ENCODE measurements at regions not wholly inside any gene's neighbourhood (a gene's known extent, or its start where the extent isn't known, plus 50 kb on each side); places are given as distances from the start of the nearest gene placed in this dataset.
A peak's percentile ranks its signal among the peaks of the same experiment; 100 is the strongest.

GRCh38 chr7:41882745-41883420, 180.0 kb upstream of the INHBA start:
- no peaks in the 10 kb centered on the region for H3K9me3 Mint-ChIP-seq (ENCODE audit: low read depth)
- H3K4me3 Mint-ChIP-seq (ENCODE audit: unreplicated experiment): no peak overlapping the region
- no peak for DNase-seq (ENCODE audit: low spot score)
- H3K4me1 Mint-ChIP-seq (ENCODE audit: low read depth): peaks cover 80% of the 10 kb centered on the region
- TF ChIP-seq, protein P1, sequence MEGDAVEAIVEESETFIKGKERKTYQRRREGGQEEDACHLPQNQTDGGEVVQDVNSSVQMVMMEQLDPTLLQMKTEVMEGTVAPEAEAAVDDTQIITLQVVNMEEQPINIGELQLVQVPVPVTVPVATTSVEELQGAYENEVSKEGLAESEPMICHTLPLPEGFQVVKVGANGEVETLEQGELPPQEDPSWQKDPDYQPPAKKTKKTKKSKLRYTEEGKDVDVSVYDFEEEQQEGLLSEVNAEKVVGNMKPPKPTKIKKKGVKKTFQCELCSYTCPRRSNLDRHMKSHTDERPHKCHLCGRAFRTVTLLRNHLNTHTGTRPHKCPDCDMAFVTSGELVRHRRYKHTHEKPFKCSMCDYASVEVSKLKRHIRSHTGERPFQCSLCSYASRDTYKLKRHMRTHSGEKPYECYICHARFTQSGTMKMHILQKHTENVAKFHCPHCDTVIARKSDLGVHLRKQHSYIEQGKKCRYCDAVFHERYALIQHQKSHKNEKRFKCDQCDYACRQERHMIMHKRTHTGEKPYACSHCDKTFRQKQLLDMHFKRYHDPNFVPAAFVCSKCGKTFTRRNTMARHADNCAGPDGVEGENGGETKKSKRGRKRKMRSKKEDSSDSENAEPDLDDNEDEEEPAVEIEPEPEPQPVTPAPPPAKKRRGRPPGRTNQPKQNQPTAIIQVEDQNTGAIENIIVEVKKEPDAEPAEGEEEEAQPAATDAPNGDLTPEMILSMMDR (IDR thresholded peaks at IDR 0.05): no peak
- no peaks in the 10 kb centered on the region for H3K36me3 Mint-ChIP-seq (ENCODE audit: low read depth)
- no peaks in the 10 kb centered on the region for H3K27me3 Mint-ChIP-seq (ENCODE audit: low read depth)
- H3K27ac Mint-ChIP-seq (ENCODE audit: unreplicated experiment): no peak overlapping the region

DNA sequence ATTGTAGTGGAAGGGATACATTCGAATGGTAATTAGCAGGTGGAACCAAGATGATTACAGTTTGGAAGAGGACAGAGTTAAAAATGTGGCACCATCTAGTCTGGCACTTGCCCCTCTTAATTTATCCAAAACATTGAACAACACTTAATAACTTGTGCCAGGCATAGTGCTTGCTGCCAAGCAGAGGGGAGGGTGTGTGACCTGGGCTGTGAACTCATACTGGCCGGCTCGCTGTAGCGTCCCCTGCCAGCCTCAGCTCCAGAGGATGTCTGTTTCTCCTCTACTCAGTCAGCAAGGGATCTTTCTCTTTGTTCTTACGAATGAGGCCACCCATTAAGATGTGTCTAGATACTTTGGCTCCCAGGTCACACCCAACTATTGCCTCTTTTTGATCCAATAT, 179.4 kb upstream of the INHBA start:
- Mint-ChIP-seq H3K9me3 (ENCODE audit: low read depth) (no peaks in the 10 kb centered on the region), H3K27me3 (ENCODE audit: low read depth) (no peaks in the 10 kb centered on the region), H3K36me3 (ENCODE audit: low read depth) (no peaks in the 10 kb centered on the region), H3K27ac (ENCODE audit: unreplicated experiment) (peak overlapping the region; percentile 37), H3K4me1 (ENCODE audit: low read depth) (peaks cover 74% of the 10 kb centered on the region), H3K4me3 (ENCODE audit: unreplicated experiment) (no peak overlapping the region)
- TF ChIP-seq, protein P1 (IDR thresholded peaks at IDR 0.05): no peak
- DNase-seq (ENCODE audit: low spot score): no peak

GRCh38 chr7:41881331-41882130, 178.6 kb upstream of the INHBA start:
- no peaks in the 10 kb centered on the region for H3K9me3 Mint-ChIP-seq (ENCODE audit: low read depth)
- H3K4me3 Mint-ChIP-seq (ENCODE audit: unreplicated experiment): no peak overlapping the region
- no peaks in the 10 kb centered on the region for H3K36me3 Mint-ChIP-seq (ENCODE audit: low read depth)
- no peak for DNase-seq (ENCODE audit: low spot score)
- H3K4me1 Mint-ChIP-seq (ENCODE audit: low read depth): peaks cover 69% of the 10 kb centered on the region
- H3K27ac Mint-ChIP-seq (ENCODE audit: unreplicated experiment): peak overlapping the region; percentile 71
- H3K27me3 Mint-ChIP-seq (ENCODE audit: low read depth): no peaks in the 10 kb centered on the region
- TF ChIP-seq, protein P1 (IDR thresholded peaks at IDR 0.05): no peak

GRCh38 chr7:41880107-41880506, 177.2 kb upstream of the INHBA start:
- peak overlapping the region; percentile 58 for H3K27ac Mint-ChIP-seq (ENCODE audit: unreplicated experiment)
- TF ChIP-seq, protein P1 (IDR thresholded peaks at IDR 0.05): no peak
- DNase-seq (ENCODE audit: low spot score): no peak
- H3K4me1 Mint-ChIP-seq (ENCODE audit: low read depth): peaks cover 55% of the 10 kb centered on the region
- no peaks in the 10 kb centered on the region for H3K27me3 Mint-ChIP-seq (ENCODE audit: low read depth)
- no peak overlapping the region for H3K4me3 Mint-ChIP-seq (ENCODE audit: unreplicated experiment)
- H3K36me3 Mint-ChIP-seq (ENCODE audit: low read depth): no peaks in the 10 kb centered on the region
- H3K9me3 Mint-ChIP-seq (ENCODE audit: low read depth): no peaks in the 10 kb centered on the region

DNA sequence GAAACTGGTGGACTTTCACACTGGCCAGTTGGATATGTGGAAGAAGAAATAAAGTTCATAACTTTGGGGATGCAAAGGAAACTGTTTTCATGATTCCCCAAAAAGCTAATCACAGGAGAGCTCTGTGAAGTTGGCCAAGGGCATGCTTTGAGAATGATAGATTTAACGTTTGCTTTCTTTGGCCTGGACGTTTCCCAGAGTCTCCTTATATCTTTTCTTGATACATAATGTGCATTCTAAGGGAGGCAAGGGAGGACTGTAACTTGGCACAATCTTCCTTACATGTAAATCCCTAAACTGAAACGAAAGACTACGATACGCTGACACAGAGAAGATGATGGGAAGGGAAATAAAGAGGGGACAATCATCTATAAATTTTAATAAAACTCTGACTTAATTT, 176.5 kb upstream of the INHBA start:
- H3K9me3 Mint-ChIP-seq (ENCODE audit: low read depth): no peaks in the 10 kb centered on the region
- no peak overlapping the region for H3K27ac Mint-ChIP-seq (ENCODE audit: unreplicated experiment)

More for the DNA sequence above, 176.5 kb upstream of the INHBA start:
- Mint-ChIP-seq H3K4me1 (ENCODE audit: low read depth) (peaks cover 51% of the 10 kb centered on the region), H3K27me3 (ENCODE audit: low read depth) (no peaks in the 10 kb centered on the region), H3K36me3 (ENCODE audit: low read depth) (no peaks in the 10 kb centered on the region), H3K4me3 (ENCODE audit: unreplicated experiment) (no peak overlapping the region)
- TF ChIP-seq, protein P1 (IDR thresholded peaks at IDR 0.05): no peak
- no peak for DNase-seq (ENCODE audit: low spot score)

Data from chondrocyte (in vitro differentiated cells).